Left ventricle myocardium inferior (tissue), 1 donor: ENCODE measurements at regions not wholly inside any gene's neighbourhood (a gene's known extent, or its start where the extent isn't known, plus 50 kb on each side); places are given as distances from the start of the nearest gene placed in this dataset.
A peak's percentile ranks its signal among the peaks of the same experiment; 100 is the strongest.

ENCODE experiments used
- DNase-seq: peaks from one replicate; pipeline ENCODE4 v3.0.0-alpha.2; 2020
- H3K27ac ChIP-seq: fragments of 200-600 bp; replicated peaks from 2 replicates; pipeline ENCODE4 v1.8.0; 2021
- H3K27me3 ChIP-seq: fragments of 200-600 bp; 2 replicates; pipeline ENCODE4 v1.8.0; 2021; ENCODE audit warnings: low read depth
- H3K36me3 ChIP-seq: fragments of 200-600 bp; 2 replicates; pipeline ENCODE4 v1.8.0; 2021
- H3K4me1 ChIP-seq: fragments of 200-600 bp; 2 replicates; pipeline ENCODE4 v1.8.0; 2021
- H3K4me3 ChIP-seq: fragments of 200-600 bp; 2 replicates; pipeline ENCODE4 v1.8.0; 2021; ENCODE audit warnings: mild to moderate bottlenecking, moderate library complexity
- H3K9me3 ChIP-seq: fragments of 200-600 bp; replicated peaks from 2 replicates; pipeline ENCODE4 v1.8.0; 2021
- CTCF ChIP-seq: fragments of 200-600 bp; IDR thresholded peaks from 2 replicates; pipeline ENCODE4 v1.8.0; 2021; ENCODE audit warnings: antibody characterized with exemption, mild to moderate bottlenecking, borderline replicate concordance
- intact Hi-C: fragments of 100-400 bp; cut with micrococcal nuclease; formaldehyde crosslinking; loops from one replicate; pipeline ENCODE4 v1.11.0; 2022
- donor health status: DM: no; HTN: yes; CAD: no; lungs with severe emphysema.

GRCh38 chr10:31660300-31660699 is 268.3 kb downstream of the ARHGAP12 start:
- no peak for TF ChIP-seq CTCF
- no peaks in the 10 kb centered on the region for H3K27me3 ChIP-seq
- H3K4me1 ChIP-seq: peaks cover 16% of the 10 kb centered on the region
- intact Hi-C loops: no loop called here
- no peak for DNase-seq
- no peak overlapping the region for H3K27ac ChIP-seq
- no peak overlapping the region for H3K4me3 ChIP-seq
- no peaks in the 10 kb centered on the region for H3K36me3 ChIP-seq
- H3K9me3 ChIP-seq: peaks cover 8% of the 10 kb centered on the region

GRCh38 chr10:31659665-31660064 is 269.0 kb downstream of the ARHGAP12 start:
- peaks cover 8% of the 10 kb centered on the region for H3K9me3 ChIP-seq
- H3K27me3 ChIP-seq: no peaks in the 10 kb centered on the region
- intact Hi-C loops: no loop called here
- H3K4me1 ChIP-seq: peaks cover 9% of the 10 kb centered on the region
- no peak for DNase-seq
- no peak for TF ChIP-seq CTCF
- no peak overlapping the region for H3K27ac ChIP-seq
- H3K4me3 ChIP-seq: no peak overlapping the region
- no peaks in the 10 kb centered on the region for H3K36me3 ChIP-seq

- H3K4me1 ChIP-seq: peaks cover 7% of the 10 kb centered on the region
- no peaks in the 10 kb centered on the region for H3K27me3 ChIP-seq
- TF ChIP-seq CTCF: no peak
- peak overlapping the region; percentile 72 for H3K27ac ChIP-seq
- no peak overlapping the region for H3K4me3 ChIP-seq
- H3K9me3 ChIP-seq: peaks cover 8% of the 10 kb centered on the region
- H3K36me3 ChIP-seq: no peaks in the 10 kb centered on the region
- intact Hi-C loops: no loop called here
- DNase-seq: no peak
These were observed 271.2 kb downstream of the ARHGAP12 start for GRCh38 chr10:31657434-31657872.

GRCh38 chr10:31656851-31657433 is 271.7 kb downstream of the ARHGAP12 start:
- TF ChIP-seq CTCF: no peak
- peaks cover 8% of the 10 kb centered on the region for H3K9me3 ChIP-seq
- H3K4me1 ChIP-seq: peaks cover 7% of the 10 kb centered on the region
- no peaks in the 10 kb centered on the region for H3K36me3 ChIP-seq
- H3K27me3 ChIP-seq: no peaks in the 10 kb centered on the region
- DNase-seq: no peak
- no peak overlapping the region for H3K4me3 ChIP-seq
- H3K27ac ChIP-seq: peak overlapping the region; percentile 72
- intact Hi-C loops: no loop called here

- H3K36me3 ChIP-seq: no peaks in the 10 kb centered on the region
- H3K4me3 ChIP-seq: no peak overlapping the region
- peaks cover 29% of the 10 kb centered on the region for H3K4me1 ChIP-seq
- TF ChIP-seq CTCF: no peak
- no peaks in the 10 kb centered on the region for H3K27me3 ChIP-seq
- no peak overlapping the region for H3K27ac ChIP-seq
- intact Hi-C loops: no loop called here
- no peak for DNase-seq
- peaks cover 8% of the 10 kb centered on the region for H3K9me3 ChIP-seq
These were observed 276.6 kb downstream of the ARHGAP12 start for GRCh38 chr10:31652038-31652437.
